Globus pallidus (tissue), 1 donor: ENCODE measurements at regions not wholly inside any gene's neighbourhood (a gene's known extent, or its start where the extent isn't known, plus 50 kb on each side); places are given as distances from the start of the nearest gene placed in this dataset.
"Not testable (repeated sequence)": the region's sequence is repeated elsewhere in the genome, so short reads cannot be mapped to it uniquely, and the experiment has no call there.

Source experiments
- DNase-seq: peaks from one replicate; pipeline ENCODE4 v3.0.0-alpha.2; 2015; ENCODE audit warnings: low spot score

- no peak for DNase-seq
Observed at GRCh38 chr2:144629935-144630334, 110.0 kb upstream of the ZEB2 start.

GRCh38 chr2:144628566-144628965, 108.6 kb upstream of the ZEB2 start:
- DNase-seq = no peak

GRCh38 chr2:144625626-144626025, 105.7 kb upstream of the ZEB2 start:
- DNase-seq = peak; percentile 19

- no peak for DNase-seq
Observed at GRCh38 chr2:144625226-144625625, 105.3 kb upstream of the ZEB2 start.

- DNase-seq = no peak
Observed at GRCh38 chr2:144624451-144624850, 104.5 kb upstream of the ZEB2 start.

- not testable (repeated sequence) for DNase-seq
Observed at GRCh38 chr2:144622373-144622772, 102.5 kb upstream of the ZEB2 start.

GRCh38 chr2:144621266-144621665, 101.3 kb upstream of the ZEB2 start:
- DNase-seq = no peak

GRCh38 chr2:144619760-144620159, 99.8 kb upstream of the ZEB2 start:
- DNase-seq = no peak

GRCh38 chr2:144617171-144617570, 97.3 kb upstream of the ZEB2 start:
- DNase-seq = not testable (repeated sequence)

GRCh38 chr2:144615866-144616565, 96.1 kb upstream of the ZEB2 start:
- DNase-seq = no peak

- peak; percentile 61 for DNase-seq
Observed at GRCh38 chr2:144607891-144608521, 88.1 kb upstream of the ZEB2 start.

- no peak for DNase-seq
Observed at GRCh38 chr2:144607099-144607498, 87.2 kb upstream of the ZEB2 start.

- no peak for DNase-seq
Observed at GRCh38 chr2:144606466-144607095, 86.7 kb upstream of the ZEB2 start.

- DNase-seq = no peak
Observed at GRCh38 chr2:144605231-144605840, 85.4 kb upstream of the ZEB2 start.

- DNase-seq = no peak
Observed at GRCh38 chr2:144603334-144603733, 83.4 kb upstream of the ZEB2 start.

- DNase-seq = no peak
Observed at GRCh38 chr2:144598906-144599305, 79.0 kb upstream of the ZEB2 start.

- DNase-seq = no peak
Observed at GRCh38 chr2:144597894-144598593, 78.1 kb upstream of the ZEB2 start.

- DNase-seq = no peak
Observed at GRCh38 chr2:144597388-144597787, 77.5 kb upstream of the ZEB2 start.

GRCh38 chr2:144596073-144596871, 76.4 kb upstream of the ZEB2 start:
- no peak for DNase-seq

GRCh38 chr2:144595686-144596072, 75.8 kb upstream of the ZEB2 start:
- no peak for DNase-seq

GRCh38 chr2:144595279-144595678, 75.4 kb upstream of the ZEB2 start:
- DNase-seq = no peak

GRCh38 chr2:144593803-144594202, 73.9 kb upstream of the ZEB2 start:
- DNase-seq = no peak
